ENCODE measurements at regions not wholly inside any gene's neighbourhood (a gene's known extent, or its start where the extent isn't known, plus 50 kb on each side); places are given as distances from the start of the nearest gene placed in this dataset.
"Not testable (repeated sequence)": the region's sequence is repeated elsewhere in the genome, so short reads cannot be mapped to it uniquely, and the experiment has no call there.

DNA sequence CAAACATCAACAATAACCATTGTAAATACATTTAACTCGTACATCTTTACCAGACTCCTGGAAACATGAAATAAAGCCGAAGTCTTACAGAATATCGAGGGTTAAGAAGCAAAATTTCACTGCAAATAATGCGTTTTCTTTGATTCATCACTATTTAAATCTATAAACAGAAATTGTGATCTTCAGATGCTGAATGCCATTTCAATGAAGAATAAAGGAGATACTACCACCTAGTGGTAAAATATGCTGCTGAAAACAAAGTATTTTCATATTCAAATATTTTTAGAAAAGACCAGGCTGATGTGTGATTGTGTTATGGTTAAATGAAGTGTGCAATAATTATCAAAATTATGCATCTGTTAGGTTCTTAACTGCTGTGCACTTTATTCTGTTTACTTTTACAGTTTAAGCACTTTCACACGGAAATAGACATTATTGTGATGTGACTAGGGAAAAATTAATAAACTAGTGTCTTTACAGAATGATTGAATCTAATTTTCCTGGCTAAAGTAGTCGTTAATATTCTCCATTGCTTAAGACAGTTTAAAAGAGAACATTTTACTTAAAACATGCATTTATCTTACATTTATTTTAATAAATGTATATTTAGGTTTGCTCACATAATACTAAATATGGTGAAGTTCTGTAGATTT, 1093.1 kb downstream of the MRPL39 start:
- peak; percentile 60 for DNase-seq (ENCODE audit: low spot score)

DNA sequence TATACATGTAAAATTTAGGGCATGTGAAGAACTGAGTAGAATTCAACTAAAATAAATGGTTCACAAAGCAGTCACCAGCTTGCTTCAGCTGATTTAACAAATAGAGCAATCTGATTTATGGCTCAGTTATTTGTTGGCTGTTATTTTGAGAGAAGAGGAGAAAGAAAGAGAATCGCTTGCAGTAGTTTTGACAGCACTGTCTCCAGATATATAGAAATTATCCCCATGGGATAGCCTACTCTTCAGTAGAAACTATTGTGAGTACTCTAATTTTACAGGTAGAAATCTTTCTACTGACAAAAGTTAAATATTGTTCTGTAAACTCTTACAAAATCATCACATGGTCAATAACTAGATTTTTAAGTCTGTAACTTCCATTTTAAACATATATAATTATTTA, 1098.2 kb downstream of the MRPL39 start:
- no peak for DNase-seq (ENCODE audit: low spot score)

DNA sequence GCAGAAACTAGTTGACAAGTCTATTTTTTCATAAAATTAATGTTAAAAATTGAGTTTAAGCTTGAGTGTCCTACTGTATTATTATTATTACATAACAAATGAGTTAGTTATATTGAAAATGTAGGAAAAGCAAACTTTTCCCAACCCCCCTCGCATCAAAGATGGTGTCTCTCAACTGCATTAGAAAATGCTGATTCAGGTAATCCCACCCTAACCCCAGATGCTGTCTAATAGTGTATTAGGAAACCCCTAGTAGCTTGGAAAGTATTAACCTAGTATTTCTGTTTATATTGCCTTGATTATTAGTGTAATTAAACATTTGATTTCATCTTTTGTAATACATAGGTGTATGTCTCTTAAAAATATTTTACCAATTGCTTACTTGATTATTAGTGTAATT, 1120.3 kb downstream of the MRPL39 start:
- no peak for DNase-seq (ENCODE audit: low spot score)

DNA sequence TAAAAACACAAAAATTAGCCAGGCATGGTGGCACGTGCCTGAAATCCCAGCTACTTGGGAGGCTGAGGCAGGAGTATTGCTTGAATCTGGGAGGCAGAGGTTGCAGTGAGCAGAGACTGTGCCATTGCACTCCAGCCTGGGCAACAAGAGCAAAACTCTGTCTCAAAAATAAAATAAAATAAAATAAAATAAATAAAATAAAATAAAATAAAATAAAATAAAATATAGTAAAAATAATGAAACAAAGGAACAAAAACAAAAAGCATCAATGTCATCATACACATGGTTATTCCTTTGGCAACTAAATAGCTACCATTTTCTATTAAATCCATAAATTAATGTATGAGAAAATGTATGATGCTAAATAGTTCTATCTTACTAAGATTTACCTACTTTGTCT, 1123.9 kb downstream of the MRPL39 start:
- not testable (repeated sequence) for DNase-seq (ENCODE audit: low spot score)

DNA sequence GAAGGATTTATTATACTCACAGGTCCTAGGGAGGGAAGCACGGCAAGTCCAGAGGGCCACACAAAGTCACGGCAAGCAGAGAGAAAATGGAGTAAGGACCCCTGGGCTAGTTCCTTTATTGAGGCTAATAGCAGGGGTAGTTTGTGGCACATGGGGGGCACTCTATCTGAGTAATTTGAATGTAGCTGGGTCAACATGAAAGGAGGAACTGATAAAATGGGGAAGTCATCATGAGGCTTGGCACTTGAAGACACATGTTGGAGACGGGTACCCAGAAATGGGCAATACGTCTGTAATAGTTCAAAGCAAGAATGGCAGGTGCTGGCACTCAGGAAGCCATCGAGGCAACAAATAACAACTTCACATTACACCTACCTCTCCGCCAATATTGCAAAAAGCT, 1136.4 kb downstream of the MRPL39 start:
- peak; percentile 2 for DNase-seq (ENCODE audit: low spot score)

DNA sequence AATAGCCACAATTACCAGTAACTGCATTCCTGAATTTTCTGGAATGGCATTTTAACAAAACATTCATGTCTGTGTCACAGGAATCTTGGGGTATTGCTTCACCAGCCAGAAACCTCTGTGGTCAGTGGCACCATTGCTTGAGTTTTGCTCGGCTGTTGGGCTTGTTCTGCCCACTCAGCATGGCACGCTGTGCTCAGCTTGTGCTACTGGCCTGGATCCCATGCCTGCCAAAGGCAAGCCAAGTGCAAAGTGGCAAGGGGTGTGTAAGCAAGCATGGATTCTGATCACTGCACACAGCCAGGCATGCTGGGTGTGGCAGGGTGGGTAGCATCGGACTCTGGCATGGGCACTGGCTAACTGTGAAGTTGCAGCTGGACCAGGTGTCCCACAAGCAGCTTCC, 1150.9 kb downstream of the MRPL39 start:
- DNase-seq (ENCODE audit: low spot score): no peak

DNA sequence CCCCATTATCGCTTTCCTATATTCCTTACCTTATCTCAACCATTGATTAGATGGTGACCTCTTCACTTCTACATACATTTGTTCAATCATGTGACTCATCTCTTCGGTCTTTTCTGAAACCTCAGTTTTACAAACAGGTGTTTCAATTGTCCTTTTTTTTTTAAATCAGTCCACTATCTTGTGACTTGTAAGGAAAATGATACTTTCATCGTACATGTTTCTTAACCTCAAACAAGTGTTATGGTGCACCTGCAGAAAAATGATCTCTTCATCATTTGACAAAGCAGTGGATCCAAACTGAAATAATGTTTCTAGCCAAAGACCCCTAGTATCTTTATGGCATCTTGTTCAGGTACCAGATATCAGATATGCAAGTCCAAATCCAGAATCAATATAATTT, 1157.2 kb downstream of the MRPL39 start:
- no peak for DNase-seq (ENCODE audit: low spot score)

DNA sequence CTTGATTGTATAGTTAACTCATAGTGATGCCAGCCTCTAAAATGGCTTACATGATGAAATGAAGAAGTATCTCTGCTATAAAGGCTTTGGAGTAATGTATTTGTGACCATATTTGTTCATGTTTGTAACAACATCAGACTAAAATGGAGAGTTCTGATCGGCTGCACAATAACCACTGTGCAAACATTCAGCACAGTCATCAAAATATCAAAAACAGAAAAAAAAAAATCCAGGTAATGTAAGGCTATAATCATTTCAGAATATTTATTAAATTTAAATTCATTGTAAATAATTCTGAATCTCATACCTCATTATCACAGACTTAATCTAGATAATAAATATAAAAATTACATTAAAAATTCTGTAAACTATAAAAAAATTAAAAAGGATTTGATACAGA, 1161.8 kb downstream of the MRPL39 start:
- no peak for DNase-seq (ENCODE audit: low spot score)

DNA sequence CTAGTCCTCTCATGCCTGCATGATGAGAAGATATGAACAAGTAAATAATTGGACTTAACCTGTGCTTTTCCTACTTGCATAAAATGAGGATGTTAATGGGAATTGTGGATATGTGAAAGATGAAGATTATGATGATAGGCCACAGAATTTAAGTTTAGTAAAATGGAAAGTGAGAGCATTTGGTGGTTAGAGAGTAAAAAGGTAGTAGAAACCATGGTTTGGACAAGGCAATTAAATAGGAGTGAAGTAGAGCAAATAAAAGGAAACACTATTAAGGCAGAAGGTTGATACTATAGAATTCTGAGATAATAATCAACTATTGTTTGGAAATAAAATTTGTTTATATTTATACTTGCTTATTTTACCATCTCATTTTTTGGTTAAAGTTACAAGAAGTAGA, 1162.5 kb downstream of the MRPL39 start:
- no peak for DNase-seq (ENCODE audit: low spot score)

DNA sequence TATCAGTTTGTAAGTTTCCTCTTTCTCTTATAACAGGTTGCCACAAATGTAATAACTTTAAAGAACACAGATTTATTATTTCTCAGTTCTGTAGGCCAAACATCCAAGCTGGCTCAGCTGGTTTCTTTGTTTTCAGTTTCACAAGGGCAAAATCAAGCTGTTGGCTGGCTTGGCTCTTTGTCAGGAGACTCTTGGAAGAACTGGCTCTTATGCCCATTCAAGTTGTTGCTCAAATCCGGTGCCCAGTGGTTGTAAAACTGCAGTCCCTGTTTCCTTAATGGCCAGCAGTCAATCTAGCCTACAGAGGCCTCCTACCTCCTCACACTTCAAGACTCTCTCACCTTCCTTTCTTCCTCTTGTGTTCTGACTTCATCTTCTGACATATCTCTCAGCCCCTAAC, 1171.0 kb downstream of the MRPL39 start:
- DNase-seq (ENCODE audit: low spot score): peak; percentile 26

DNA sequence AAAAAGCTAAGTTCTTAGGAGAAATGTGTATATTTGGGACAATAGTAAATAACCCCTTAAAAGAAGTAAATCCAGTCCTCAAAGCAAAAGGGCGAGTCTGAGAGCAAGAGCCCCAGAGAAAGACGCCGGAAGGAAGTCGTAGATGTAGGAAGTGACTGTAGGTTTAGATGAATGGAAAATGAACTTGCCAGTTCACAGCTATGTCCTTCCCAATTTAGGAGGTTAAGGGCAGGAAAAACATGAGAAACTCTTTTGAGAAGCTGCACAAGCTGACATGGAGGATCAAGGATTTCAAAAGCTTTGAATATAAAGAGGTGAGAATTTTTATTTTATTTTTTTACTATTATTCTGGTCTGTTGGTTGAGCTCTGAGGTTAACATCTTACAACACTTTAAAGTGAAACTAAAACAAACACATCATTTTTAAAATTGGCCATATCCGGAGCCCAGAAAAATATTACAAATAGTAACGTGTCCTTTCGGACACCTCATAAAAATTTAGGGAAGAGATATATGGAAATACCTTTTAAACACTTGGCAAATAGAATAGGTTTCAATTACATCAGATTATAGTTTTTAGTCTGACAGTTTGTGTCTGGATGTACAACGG, 1178.6 kb downstream of the MRPL39 start:
- no peak for DNase-seq (ENCODE audit: low spot score)

DNA sequence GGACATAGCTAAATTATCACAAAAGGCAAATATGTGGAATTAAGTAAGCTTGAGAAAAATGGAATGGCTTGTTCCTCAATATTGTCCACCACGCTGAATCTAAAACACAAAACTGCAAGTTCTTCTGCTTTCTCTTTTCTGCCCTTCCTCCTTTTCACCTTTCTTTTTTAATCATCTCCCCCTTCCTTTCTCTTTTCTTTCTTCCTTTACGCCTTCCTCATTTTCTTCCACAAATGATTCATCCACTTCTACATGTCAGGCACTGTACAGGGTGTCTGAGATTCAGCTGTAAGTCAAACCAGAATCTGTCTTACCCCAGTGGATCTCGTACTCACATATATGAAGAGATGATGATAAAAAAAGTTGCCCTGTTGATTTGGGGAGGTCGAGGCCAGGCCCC, 1182.5 kb downstream of the MRPL39 start:
- no peak for DNase-seq (ENCODE audit: low spot score)

DNA sequence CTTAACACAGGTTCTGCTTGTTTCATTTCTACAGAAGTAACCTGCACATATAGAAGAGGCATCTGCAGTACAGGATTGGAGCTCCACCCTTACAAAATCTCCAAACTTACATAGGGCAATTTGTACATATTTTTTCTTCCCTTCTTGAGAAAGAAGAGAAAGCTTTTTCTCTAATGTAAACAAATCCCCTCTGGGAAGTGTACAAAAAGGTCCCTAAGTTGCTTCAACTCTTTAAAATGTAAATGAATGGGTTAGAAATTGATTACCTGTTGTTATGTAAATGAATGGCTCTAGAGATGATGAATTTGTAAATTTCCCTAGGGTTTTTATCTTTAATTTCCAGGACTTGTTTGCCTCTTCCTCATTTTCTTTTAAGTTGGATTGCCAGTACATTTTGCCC, 1183.7 kb downstream of the MRPL39 start:
- DNase-seq (ENCODE audit: low spot score): no peak

DNA sequence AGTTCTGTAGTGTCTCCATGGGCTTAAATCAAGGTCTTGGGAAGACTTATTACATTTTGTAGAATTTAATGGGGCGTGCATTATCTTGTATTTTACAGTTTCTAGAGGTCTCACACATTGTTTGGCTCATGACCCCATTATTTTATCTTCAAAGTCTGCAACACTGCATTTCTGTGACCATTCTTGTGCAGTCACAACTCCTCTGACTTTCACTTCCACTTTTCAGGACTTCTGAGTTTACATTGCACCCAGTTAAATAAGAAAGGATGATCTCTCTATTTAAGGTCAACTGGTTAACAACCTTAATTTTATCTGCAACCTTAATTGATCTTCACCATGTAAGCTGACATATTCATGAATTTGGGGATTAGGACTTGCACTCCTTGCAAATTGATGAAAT, 1186.6 kb downstream of the MRPL39 start:
- DNase-seq (ENCODE audit: low spot score): no peak

DNA sequence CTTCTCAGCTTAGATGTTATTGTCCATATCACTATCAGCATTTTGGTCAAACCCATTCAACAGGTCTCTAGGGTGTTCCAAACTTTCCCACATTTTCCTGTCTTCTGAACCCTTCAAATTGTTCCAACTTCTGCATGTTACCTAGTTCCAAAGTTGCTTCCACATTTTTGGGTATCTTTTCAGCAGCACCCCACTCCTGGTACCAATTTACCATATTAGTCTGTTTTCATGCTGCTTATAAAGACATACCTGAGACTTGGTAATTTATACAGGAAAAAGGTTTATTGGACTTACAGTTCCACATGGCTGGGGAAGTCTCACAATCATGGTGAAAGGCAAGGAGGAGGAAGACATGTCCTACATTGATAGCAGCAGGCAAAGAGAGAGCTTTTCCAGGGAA, 1187.6 kb downstream of the MRPL39 start:
- not testable (repeated sequence) for DNase-seq (ENCODE audit: low spot score)

DNA sequence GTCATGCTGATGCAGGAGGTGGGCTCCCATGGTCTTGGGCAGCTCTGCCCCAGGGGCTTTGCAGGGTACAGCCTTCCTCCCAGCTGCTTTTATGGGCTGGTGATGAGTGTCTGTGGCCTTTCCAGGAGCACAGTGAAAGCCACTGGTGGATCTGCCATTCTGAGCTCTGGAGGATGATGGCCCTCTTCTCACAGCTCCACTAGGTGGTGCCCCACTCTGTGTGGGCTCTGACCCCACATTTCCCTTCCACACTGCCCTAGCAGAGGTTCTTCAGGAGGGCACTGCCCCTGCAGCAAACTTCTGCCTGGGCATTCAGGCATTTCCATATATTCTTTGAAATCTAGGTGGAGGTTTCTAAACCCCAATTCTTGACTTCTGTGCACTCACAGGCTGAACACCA, 1188.6 kb downstream of the MRPL39 start:
- DNase-seq (ENCODE audit: low spot score): no peak

DNA sequence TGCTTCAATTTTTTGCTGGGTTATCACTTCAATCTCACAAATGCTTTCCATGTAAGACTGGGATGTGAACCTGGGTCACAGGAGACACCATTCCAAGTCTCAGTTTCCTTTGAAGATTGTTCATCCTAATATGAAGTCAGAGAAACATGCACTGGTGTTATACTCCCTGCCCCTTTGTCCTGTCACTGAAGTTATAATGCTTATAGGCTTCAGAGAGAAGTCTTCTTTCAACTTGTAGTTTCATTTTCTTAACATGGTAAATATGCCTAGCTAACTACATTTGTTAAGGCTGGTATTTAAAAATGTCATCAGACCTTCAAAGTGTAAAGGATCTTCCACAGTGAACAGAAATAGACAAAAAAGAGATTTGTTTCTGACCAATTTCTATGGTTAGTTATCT, 1195.9 kb downstream of the MRPL39 start:
- DNase-seq (ENCODE audit: low spot score): no peak

DNA sequence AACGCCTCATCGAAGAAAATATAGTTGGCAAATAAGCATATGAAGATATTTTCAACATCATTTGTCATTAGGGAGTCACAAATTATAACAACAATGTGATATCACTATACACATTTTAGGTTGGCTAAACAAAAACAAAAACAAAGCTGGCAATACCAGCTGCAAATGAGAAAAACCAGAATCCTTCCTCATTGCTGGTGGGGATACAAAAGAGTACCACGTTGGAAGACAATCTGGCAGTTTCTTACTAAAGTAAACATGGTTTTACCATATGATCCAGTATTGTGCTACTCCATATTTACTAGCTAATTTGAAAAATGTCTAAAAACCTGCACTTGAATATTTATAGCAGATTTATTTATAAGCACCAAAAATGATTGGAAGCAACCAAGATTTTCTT, 1204.1 kb downstream of the MRPL39 start:
- no peak for DNase-seq (ENCODE audit: low spot score)

DNA sequence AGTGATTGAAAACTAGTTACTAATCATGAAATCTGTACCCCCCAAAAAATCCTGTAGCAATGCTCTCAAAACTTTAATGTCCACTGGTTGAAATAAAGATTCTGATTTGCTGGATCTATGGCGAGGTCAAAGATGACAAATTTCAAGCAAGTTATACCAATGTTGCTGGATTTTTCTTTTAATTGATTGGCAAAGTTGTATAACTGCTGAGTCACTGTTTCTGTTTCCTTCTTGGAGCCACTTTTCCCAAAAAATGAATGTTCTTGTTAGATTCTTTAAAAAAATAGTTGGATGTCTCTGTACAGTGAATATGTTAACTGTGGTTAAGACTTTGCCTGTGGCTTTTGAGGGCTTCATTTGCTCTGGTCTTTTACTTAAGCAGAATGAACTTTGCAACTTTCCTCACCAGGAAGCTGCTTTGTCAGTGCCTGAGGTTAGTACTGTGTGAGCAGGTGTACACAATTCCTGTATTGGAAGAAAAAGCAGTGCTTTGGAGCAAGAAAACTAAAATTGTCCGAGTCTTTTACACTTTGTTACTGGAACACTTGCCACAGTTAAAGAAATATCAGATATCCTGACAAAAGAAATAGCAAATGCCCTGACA, 1211.9 kb downstream of the MRPL39 start:
- no peak for DNase-seq (ENCODE audit: low spot score)

DNA sequence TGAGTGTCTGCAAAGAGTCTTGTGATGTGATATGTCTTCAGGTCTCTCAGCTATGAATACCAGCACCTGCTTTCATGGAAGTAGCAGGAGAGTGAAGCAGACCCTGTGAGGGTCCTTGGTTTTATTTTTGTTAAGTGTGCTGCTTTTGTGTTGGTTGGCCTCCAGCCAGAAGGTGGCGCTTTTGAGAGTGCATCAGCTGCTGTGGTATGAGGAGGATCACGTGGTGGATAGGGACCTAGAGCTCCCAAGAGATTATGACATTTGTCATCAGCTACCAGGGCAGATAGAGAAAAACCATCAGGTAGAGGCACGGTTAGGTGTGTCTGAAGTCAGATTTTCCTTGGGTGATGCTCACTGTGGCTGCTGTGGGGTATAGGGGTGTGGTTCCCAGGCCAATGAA, 1232.1 kb downstream of the MRPL39 start:
- no peak for DNase-seq (ENCODE audit: low spot score)

DNA sequence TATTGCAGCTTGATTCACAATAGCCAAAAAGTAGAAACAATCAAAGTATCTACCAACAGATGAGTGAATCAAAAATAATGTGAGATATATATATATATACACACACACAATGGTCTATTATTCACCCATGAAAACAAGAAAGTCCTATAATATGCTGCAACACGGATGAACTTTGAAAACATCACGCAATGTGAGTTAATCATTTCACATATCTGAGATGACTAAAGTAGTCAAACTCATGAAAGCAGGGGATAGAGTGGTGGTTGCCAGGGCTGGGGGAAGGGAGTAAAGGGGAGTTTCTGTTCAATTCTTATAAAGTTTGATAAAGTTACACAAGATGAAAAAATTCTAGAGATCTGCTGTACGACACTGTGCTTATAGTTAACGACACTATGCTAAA, 1234.8 kb downstream of the MRPL39 start:
- DNase-seq (ENCODE audit: low spot score): no peak

DNA sequence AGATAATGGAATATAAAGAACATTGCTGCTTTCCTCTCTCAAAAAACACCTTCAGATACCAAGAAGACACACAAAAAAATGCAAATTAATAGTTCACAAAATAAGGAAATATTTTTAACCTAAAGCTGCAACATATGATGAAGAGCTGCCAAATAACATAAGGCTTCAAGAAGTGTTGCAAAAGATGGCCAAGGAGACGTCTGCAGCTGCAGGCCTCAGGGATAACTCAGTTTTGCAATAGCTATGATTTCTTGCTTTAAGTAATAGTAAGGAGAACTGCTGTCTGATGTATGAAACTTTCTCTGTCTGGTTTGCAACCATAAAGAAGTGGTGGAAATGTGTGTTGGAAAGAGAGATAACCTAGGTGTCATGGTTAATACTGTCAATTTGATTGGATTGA, 1237.5 kb downstream of the MRPL39 start:
- no peak for DNase-seq (ENCODE audit: low spot score)

DNA sequence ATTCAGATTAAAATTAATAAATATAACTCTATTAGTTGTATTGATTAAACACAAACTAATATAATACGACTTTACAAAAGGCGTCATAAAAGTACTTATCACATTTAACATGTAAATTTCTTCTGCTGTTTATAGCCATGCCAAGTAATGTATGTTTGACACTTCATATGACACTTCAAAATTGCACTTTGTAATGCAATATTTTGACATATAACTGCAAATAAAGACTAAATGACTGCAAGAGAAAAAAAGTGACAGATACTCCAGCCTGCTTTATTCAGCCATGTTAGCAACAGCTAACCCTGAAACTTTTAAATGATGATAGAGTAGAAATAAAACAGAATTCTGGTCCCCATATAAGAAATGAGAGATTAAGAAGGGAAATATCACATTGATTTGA, 1238.0 kb downstream of the MRPL39 start:
- no peak for DNase-seq (ENCODE audit: low spot score)

DNA sequence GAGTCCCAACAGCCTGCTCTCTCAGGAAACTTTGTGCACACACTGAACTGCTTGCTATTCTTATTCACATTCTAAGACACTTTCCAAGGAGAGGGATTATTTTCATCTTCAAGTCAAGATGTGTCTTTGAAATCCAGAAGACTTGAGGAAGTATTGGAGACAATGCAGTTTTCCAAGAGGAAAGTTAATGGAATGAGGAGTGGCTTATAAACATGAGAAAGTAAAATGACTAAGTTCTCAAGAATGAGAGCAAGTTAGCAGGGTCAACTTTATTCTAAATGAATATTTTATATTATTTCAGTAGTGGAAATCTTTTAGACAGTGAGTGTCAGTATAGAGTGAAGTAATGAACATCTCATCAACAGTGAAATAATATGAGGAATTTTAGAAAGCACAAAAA, 1239.3 kb downstream of the MRPL39 start:
- no peak for DNase-seq (ENCODE audit: low spot score)
